ENCODE measurements at regions not wholly inside any gene's neighbourhood (a gene's known extent, or its start where the extent isn't known, plus 50 kb on each side); places are given as distances from the start of the nearest gene placed in this dataset.

DNA sequence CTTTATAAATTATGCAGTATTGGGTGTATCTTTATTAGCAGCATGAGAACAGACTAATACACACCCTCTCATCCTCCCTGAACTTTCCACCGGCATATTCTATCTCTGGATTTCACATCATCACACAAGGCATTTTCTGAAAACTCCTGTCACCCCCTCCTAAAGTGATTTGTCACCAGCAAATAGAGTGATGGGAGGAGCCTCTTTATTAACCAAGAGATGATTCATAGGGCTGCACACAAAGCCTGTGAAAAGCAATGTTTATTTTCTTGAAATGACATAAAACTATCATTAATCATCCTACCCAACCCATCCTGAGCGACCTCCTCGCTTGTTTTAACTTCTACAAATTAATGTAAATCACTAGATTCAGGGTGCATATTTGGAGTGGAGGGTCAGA is 394.7 kb upstream of the SULF2 start:
- no peak for DNase-seq (ENCODE audit: low spot score)

DNA sequence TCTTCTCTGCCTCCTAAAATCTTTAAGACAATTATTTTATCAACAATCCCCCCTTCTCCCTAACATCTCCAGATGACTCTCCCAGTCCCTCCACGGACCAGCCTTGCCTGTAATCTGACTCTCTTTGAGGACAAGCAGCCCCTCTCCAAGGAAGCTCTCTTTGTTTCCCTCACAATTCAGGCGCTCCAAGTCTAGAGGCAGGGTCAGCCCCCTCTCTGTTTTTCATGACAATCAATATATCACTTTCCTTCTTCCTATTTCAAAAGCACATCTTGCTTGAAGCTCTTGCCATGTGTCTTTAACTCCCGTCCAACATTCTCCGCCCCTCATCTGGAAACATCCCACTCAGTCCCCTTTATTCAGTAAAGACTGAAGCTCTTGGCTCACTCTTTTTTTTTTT is 393.4 kb upstream of the SULF2 start:
- DNase-seq (ENCODE audit: low spot score), result no peak

DNA sequence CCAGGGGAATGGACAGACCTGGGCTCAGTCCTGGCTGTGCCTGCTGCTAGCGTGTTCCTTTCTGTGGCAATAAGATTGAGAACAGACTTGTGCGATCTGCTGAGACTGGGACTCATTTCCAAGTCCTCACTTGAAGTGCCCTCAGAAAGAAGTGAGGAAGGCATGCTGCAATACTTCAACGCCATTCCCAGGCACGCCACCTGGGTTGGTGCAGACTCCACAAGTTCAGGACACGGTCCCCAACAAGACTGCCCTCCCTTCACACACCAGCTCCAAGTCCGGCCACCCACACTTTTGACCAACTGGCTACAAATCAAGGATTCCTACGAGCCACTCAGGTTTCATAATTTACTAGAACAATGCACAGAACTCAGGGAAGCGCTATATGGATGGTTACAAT is 391.8 kb upstream of the SULF2 start:
- no peak for DNase-seq (ENCODE audit: low spot score)

DNA sequence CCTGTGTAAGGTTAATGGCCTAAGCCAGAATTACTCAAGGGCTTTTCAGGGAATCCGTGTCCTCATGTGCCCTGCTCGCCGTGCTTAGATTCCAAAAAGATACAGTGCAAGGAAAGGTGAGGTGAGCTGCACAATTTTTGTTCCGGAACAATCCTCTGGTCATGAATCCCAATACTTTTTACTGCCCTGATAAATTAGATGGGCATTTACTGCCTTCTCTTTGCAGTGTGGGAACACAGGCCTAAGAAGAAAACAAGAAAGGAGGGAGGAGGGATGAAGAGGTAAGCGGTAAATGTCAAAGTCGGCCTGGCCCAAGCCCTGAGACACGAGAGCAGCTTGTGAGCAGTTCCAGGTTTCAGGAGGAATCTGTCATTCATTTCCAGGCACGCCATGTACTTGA is 390.9 kb upstream of the SULF2 start:
- DNase-seq (ENCODE audit: low spot score), result no peak

DNA sequence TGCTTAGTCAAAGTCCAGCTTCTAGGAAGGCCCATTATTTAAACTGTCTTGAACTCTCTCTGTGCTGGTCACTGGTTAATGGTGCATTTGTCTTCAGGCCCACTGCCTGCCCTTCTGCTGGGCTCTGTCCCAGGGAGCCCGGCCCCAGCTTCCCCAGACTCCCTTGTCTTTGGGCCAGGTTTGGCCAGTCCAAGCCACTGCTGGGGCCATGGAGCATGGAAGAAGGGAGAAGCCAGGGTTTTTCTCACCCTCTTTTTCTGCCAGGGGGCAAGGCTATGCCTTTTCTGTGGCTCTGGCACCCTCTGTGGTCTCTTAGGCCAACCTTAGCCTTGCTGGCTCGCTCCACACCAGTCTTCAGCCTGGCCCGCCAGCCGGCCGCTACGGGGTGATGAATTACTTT is 390.0 kb upstream of the SULF2 start:
- no peak for DNase-seq (ENCODE audit: low spot score)

DNA sequence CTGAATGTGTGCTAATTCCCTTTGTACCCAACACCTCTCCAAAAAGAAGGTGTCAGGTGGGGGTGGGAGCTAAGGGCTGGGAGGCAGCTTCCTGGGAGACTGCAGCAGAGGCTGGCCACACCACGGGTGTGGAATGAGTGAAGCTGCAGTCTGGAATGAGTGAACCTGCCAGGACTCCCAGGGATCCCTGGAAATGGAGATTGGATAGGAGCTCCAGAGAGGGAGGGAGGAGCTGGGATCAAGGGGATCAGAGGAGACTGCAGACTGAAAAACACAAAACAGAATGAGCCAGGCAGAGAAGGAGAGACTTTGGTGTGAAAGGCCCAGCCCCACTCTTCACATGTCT is 387.0 kb upstream of the SULF2 start:
- DNase-seq (ENCODE audit: low spot score), result no peak

DNA sequence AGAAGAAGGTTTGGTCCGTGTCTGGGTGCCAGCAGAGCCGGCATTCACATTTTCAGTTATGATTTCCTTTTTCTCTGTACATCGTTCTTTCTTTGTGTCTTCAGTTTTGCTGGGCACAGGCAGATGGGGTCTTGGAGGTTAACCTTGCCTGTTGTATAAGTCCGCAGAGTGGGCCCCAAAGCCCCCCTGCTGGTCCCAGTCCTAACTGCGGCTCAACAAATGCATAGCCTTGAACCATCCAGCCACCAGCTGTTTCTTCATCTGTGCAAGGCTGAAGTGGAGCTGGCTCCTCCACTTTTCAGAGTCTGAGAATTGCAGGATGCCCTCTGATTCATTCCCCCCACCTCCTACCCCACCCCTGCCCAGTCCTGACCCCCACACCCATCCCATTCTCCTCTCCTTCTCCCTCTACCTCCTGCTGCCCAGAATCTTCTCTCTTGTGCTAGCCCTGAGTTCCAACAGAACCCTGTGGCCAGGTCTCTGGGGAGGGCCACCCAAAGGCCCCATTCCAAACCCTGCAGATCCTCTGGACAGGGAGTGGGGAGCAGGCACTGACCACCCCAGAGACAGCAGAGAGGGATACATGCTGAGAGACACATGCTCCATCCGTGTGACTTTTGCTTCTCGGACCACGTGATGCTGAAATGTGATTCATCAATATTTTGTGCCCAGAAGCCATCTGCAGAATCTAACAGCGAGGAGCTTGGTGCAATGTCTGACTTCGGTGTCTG is 386.5 kb upstream of the SULF2 start:
- peak; percentile 26 for DNase-seq (ENCODE audit: low spot score)

DNA sequence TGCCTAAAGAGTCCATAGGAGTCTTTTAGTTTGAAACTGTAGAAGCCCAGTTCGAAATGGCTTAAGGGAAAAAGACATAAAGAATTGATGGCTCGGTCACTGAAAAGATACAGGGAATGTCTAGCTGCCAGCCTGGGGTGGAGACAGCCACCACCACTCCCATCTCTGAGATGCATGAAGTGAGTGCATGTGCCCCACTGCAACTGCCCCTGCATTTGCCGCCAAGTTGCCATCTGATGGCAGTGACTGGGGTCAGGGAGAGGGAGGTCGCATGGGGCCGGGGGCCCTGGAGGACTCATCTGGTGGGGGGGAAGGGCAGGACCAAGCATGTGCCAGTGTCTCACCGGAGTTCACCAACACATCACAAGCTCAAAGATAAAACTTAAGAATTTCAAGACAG is 385.8 kb upstream of the SULF2 start:
- no peak for DNase-seq (ENCODE audit: low spot score)

DNA sequence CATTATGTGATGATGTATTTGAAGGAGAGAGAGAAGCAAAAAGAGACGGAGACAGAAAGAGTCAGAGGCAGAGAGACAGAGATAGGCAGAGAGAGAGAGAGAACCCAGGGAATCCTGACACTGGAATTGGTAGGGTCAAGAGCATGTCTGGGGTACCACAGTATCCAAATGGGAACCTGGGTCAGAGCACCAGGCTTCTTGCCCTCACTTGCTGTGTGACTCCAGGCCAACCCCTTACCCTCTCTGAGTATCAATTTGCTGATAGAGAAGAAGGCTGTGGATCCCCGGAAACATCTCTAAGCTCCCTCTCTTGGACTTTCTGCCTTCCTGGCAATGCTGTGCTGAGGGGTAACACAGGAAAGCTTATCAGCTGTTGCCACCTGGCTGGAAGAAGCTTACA is 385.3 kb upstream of the SULF2 start:
- DNase-seq (ENCODE audit: low spot score), result no peak

DNA sequence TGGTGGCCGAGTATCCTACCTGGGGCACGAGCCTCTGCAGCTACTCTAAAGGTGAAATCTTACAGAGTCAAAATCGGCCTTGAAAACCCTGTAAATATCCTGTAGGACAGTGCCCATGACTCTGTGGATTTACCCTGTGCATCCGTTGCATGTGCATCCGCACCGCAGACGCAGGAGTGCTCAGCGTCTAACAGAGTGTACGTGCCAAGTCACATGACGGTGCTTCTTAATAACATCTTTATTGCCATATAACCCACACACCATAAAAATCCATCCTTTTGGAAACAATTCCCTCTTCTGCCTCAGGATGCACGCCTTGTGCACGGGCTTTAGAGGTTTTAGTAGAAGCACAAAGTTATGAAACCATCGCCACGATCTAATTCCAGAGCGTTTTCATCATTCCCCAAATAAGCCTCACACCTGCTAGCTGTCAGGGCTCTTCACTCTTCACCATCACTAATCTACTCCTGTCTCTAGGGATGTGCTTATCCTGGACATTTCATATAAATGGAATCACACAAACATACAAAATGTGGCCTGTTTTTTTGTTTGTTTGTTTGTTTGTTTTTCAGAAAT is 384.5 kb upstream of the SULF2 start:
- no peak for DNase-seq (ENCODE audit: low spot score)

DNA sequence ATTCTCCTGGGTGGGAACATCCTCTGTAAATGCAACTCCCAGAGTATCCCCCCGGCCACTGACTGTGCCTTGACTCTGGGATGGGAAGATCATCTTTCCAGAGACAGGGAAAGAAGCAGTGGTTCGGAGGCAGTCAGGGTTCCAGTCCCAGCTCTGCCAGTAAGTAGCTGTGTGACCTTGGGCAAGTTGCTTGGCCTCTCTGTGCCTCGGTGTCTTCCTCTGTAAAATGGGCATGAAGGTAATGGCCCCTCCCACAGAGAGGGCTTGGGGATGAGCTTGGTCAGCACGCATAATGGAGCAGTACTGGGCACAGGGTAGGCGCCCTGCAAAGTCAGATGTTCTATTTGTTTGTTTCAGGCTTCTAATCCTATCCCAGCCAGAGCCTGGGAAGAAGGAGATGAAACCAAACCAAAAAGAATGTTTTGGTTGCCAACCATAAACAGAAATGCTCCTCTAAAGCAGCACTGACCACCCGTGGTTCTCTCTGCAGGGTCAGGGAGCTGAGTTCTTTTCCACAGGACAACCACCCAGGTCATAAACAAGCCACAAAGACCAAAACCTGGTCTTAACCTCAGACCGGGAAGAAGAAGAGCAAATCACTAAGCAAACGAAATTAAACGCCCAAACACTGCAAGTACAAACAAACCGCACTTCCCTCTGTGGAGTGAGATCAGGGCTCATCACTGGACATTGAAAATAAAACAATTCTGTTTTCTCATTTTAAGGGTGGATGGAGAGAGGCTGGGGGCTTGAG is 381.0 kb upstream of the SULF2 start:
- no peak for DNase-seq (ENCODE audit: low spot score)

DNA sequence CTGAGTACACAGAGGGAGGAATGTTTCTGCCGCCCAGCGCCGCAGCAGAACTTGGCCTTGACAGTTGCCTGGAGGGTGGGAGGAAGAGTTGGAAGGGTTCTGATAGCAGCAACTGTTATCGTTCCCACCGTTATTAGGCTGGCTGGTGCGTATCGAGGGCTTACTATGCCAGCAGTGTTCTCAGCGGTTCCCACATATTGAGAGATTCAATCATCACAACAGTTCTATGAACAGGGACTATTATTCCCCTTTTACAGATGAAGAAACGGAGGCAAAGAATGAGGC is 380.1 kb upstream of the SULF2 start:
- DNase-seq (ENCODE audit: low spot score), result no peak

DNA sequence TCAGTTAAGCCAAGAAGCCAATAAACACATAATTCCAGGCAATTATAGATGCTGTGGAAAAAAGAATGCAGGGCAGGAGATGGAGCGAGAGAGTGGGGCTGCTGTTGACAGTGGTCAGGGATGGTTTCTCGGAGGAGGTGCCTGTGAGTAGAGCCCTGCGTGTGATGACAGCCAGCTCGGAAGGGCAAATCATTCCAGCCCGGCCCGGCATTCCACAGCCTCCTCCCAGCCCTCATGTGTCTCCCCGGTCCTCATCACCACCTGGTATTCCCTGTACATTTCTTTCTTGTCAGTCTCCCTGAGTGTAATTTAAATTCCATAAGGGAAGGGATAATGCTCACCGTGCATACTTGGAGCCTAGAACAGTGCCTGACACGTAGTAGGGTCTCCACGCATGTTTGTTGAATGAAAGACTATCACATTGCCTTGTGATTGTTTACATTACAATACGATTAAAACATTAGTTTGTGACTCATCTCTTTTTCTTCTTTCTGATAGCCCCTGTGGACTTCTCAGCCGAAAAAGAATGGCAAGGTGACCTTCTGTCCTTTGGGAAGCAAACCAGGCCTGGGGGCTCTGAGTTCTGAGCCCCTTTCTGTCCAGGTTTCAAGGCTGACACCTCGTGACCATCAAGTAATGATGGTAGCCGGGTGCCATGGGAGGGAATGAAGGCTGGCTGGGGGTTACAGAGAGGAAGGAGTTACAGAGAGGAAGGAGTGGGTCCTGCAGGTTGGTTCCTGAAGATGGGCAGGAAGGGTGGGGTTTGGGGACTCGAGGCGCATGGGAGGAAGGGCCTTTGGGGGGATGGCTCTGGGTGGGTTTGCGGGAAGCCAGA is 379.5 kb upstream of the SULF2 start:
- no peak for DNase-seq (ENCODE audit: low spot score)

DNA sequence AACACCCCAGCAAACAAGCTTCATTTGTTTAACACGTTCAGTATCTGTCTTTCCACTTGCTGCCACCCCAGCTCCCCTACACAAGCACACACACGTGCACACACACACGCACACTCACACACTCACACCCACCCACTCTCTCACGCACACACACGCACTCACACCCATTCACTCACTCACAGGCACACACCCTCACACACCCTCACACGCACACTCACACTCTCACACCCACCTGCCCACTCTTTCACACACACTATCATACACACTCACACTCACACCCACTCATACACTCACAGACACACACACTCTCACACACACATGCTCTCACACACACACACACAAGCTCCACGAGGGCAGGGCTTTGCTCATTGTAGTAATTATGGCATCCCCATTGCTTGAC is 378.8 kb upstream of the SULF2 start:
- no peak for DNase-seq (ENCODE audit: low spot score)

DNA sequence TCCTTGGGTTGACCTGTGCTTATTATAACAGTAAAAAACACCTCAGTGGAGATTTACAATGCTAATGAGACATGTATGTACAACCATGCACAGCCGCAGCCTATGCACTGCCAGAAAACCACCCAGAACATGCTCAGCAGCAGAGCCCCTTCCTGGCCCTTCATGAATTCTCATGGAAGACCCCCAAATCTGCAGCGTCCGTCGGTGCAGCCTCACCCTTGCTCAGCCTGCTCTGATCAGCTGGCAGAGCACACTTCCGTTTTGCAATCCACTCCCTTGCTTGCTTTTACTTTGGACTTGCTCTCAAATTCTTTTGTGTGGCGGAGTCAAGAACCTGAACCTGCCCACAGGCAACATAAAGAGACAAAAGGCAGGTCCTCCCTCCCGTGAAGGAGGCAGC is 378.2 kb upstream of the SULF2 start:
- DNase-seq (ENCODE audit: low spot score), result no peak

DNA sequence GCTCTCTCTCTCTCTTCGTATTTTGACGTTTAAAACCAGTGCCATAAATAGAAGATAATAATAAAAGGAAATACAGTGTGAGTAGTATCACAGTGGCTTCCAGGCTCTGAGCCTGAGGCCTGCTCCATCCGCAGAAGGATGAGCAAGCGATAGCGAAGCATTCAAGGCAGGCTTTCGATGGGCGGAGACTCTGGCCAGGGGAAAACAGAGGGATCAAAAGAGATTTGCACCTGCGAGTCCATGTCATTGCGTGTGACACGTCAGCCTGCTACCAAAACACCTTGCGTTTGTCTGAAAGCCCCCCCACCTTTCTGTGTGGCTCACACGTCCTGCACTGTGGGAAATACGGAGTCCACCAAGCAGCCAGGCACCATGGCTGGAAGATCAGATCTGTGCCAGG is 377.3 kb upstream of the SULF2 start:
- DNase-seq (ENCODE audit: low spot score), result no peak

DNA sequence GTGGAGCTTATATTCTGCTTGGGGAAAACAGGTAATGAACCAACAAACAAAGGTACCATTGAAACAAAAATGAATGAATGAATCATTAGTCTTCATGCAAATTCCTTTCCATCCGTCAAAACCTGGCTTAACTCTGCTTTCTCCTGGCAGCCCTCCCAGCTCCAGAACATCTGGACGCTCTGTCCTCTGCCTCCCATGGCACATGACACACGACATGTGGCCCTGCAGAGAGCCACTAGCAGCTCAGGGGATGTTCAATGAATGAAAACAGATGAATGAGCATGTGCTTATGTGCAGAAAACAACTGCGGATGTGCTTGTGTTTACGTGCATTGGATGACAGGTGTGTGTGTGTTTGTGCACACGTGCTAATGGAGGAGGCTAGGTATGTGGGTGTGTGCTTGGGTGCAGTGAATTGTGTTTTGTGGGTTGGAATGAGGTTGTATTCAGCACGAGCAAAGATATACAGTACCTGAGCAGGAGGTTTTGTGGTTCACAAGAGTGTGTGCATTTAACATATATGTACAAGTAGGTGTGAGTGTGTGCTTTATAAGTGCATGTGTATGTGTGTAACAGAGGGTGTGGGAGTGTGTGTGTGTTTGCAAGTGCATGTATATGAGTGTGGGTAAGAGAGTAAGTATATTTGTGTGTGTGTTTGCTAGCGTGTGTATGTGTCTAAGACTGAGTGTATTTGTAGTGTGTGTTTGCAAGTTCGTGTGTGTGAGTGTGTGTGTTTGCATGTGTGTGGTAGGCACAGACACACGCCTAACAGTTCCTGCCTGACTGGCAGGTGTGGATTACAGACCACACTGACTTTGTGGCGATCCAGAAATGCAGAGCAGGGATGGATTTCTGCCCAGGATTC is 374.1 kb upstream of the SULF2 start:
- no peak for DNase-seq (ENCODE audit: low spot score)

DNA sequence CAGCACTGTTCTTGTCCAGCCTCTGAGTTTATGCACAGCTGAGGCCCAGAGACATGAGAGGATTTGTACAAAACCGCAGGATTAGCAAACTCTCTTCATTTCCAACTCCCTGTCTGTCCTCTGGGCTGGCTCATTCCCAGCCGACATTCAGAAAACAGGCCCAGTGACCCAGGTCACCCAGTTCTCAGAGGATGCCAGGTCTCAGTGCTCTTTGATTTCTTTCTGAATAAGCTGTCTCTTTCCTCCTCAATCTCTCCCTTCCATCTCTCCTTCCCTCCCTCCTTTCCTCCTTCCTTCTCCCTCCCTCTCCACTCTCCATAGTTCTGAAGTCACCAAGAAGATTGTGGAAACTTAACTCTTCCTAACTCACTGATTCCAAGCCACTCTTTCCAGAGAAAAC is 372.7 kb upstream of the SULF2 start:
- DNase-seq (ENCODE audit: low spot score), result no peak

DNA sequence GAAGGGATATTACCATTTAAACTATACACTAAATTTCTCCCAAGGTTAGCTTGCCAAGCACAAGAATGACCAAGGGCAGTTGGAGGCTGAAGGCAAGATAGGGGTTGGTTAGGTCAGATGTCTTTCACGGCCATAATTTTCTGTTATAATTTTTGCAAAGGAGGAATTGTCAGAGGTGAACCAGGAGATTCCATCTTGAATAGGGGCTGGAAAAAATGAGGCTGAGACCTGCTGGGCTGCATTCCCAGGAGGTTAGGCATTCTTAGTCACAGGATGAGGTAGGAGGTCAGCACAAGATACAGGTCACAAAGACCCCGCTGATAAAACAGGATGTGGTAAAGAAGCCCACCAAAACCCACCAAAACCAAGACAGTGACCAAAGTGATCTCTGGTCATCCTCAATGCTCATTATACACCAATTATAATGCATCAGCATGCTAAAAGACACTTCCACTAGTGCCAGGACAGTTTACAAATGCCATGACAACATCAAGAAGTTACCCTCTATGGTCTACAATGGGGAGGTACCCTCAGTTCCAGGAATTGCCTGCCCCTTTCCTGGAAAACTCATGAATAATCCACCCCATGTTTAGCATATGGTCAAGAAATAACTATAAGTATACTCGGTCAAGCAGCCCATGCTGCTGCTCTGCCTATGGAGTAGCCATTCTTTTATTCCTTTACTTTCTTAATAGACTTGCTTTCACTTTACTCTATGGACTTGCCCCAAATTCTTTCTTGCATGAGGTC is 371.8 kb upstream of the SULF2 start:
- DNase-seq (ENCODE audit: low spot score), result no peak

DNA sequence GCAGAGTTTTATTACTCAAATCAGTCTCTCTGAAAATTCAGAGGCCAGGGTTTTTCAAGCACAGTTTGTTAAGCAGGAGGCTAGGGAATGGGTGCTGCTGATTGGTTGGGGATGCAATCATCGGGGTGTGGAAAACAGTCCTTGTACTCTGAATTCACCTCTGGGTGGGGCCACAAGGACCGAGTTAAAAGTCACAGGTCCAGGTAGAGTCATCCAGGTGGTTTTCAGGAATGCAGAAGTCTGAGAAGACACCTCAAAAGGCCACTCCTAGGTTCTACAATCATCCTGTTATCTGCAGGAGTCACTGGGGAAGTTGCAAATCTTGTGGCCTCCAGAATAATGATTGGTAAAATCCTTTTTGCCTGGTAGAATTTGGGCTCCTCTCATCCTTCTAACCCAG is 371.2 kb upstream of the SULF2 start:
- DNase-seq (ENCODE audit: low spot score), result no peak

DNA sequence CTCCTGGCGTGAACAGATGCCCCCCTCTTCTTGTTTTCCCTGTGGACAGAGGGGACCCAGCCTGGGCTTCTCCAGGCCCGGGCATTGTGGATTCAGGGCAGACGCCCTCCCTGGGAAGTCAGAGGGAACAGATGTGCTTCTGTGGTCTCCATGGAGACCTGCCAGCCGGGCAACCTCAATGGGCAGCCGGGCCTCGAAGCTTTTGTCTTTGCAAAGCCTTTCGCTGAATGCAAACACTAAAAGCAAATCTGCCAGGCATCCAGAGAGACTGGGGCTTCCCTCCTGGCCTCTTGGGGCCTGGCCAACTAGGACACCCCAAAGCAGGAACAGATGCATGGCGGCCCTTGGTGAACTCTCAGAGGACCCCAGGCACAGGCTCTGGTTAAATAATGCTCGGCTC is 370.0 kb upstream of the SULF2 start:
- no peak for DNase-seq (ENCODE audit: low spot score)

Data from AG08395 (cell line).